Kidney (tissue), 13 donors: ENCODE measurements at regions not wholly inside any gene's neighbourhood (a gene's known extent, or its start where the extent isn't known, plus 50 kb on each side); places are given as distances from the start of the nearest gene placed in this dataset.

Source experiments
- DNase-seq, 5 donors: peaks; one replicate each; pipeline ENCODE4 v3.0.0-alpha.2; 2013 to 2020
- FAIRE-seq: peaks from 2 replicates; lab custom pipeline; 2012; peaks lifted over from hg19 to GRCh38; lab: Jason Lieb, UNC
- H3K27ac ChIP-seq, 2 donors: one replicate each; pipeline ENCODE4 v1.7.0; 2013; ENCODE audit warnings: low read depth in 2 of 2, low read length in 2 of 2, inconsistent platforms in 1 of 2
- H3K27me3 ChIP-seq: one replicate; pipeline ENCODE4 v1.7.1; 2013; ENCODE audit warnings: low read length, inconsistent platforms; ENCODE audit not compliant: control insufficient read depth, insufficient read depth
- H3K36me3 ChIP-seq, 3 donors: one replicate each; pipeline versions ENCODE4 v1.7.0 to v1.7.1; 2013; ENCODE audit warnings: low read length in 3 of 3, control low read depth in 1 of 3, inconsistent platforms in 1 of 3; ENCODE audit not compliant: insufficient read depth in 3 of 3, control insufficient read depth in 2 of 3
- H3K4me1 ChIP-seq, 3 donors: one replicate each; pipeline versions ENCODE4 v1.7.0 to v1.7.1; 2013; ENCODE audit warnings: low read length in 3 of 3, inconsistent platforms in 1 of 3, low read depth in 1 of 3; ENCODE audit not compliant: control insufficient read depth in 2 of 3, insufficient read depth in 2 of 3
- H3K4me3 ChIP-seq, 3 donors: one replicate each; pipeline versions ENCODE4 v1.7.0 to v1.8.1; 2013; ENCODE audit warnings: low read length in 3 of 3, control low read depth in 1 of 3, inconsistent platforms in 1 of 3
- H3K9ac ChIP-seq, 3 donors: one replicate each; pipeline versions ENCODE4 v1.7.0 to v1.7.1; 2013; ENCODE audit warnings: low read length in 3 of 3, control low read depth in 1 of 3, inconsistent platforms in 1 of 3
- H3K9me3 ChIP-seq, 3 donors: one replicate each; pipeline versions ENCODE4 v1.7.0 to v1.7.1; 2013; ENCODE audit warnings: low read length in 3 of 3, control low read depth in 1 of 3, inconsistent platforms in 1 of 3; ENCODE audit not compliant: control insufficient read depth in 2 of 3, insufficient read depth in 1 of 3
- intact Hi-C: fragments of 100-400 bp; cut with DNase I; formaldehyde crosslinking; loops from one replicate; pipeline ENCODE4 v1.11.1; 2022
- TF ChIP-seq, protein P1 (sequence below): IDR thresholded peaks from 3 replicates; pipeline ENCODE4 v1.5.1; 2012; ENCODE audit warnings: mild to moderate bottlenecking, moderate library complexity, borderline replicate concordance; ENCODE audit not compliant: insufficient read depth; ENCODE audit errors: extremely low read depth
- donor health status: control.
- donor health status: control.
- donor health status: control.
- donor health status: control.
- donor health status: control.
- donor health status: DM: yes; HTN: yes; CAD: no.
- donor health status: Normal renal cell carcinoma (clear cell type).

DNA sequence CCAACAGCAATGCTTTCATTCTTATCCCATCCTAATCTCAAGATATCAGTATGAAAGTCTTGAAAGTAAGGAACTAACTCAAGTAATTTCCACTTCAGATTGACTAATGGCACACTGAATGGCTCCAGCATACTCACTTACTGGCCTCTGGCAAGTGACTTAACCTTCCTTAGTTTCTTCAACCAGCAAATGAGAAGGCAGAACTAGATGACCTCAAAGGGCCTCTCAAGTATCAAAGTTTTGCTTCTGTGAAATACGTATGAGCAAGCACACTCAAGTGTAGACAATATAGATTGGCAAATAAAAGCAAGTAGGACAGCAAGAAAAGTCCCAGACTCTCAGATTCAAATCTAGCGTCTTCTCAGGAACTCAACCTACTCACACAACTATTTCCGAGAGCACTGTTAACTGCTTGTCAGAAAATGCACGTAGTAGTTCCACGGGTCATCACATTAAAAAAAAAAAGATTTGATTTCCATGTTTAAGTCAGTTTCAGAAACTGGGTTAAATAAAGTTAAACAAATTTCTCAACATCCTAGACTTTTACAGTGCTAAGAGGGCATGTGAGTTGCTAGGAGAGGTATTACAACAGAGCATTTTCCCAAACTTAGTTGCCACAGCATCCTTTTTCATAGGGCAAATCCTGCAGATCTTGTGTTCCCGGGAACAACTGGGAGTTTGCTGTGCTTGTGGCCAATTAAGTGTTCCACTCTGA is 276.9 kb upstream of the KLF14 start:
- no peak overlapping the region for H3K9ac ChIP-seq
- intact Hi-C loops, result no loop called here
- no peaks in the 10 kb centered on the region for H3K27me3 ChIP-seq
- no peak overlapping the region for H3K4me3 ChIP-seq
- peaks cover 0 to 2% (median 0%) of the 10 kb centered on the region in 3 donors for H3K36me3 ChIP-seq
- FAIRE-seq, result no peak
- TF ChIP-seq, protein P1, sequence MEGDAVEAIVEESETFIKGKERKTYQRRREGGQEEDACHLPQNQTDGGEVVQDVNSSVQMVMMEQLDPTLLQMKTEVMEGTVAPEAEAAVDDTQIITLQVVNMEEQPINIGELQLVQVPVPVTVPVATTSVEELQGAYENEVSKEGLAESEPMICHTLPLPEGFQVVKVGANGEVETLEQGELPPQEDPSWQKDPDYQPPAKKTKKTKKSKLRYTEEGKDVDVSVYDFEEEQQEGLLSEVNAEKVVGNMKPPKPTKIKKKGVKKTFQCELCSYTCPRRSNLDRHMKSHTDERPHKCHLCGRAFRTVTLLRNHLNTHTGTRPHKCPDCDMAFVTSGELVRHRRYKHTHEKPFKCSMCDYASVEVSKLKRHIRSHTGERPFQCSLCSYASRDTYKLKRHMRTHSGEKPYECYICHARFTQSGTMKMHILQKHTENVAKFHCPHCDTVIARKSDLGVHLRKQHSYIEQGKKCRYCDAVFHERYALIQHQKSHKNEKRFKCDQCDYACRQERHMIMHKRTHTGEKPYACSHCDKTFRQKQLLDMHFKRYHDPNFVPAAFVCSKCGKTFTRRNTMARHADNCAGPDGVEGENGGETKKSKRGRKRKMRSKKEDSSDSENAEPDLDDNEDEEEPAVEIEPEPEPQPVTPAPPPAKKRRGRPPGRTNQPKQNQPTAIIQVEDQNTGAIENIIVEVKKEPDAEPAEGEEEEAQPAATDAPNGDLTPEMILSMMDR, result no peak
- peak overlapping the region; percentile 52 to 75 for H3K27ac ChIP-seq
- DNase-seq, result no peak
- no peaks in the 10 kb centered on the region for H3K9me3 ChIP-seq
- H3K4me1 ChIP-seq, result peaks cover 0 to 60% (median 52%) of the 10 kb centered on the region in 3 donors

DNA sequence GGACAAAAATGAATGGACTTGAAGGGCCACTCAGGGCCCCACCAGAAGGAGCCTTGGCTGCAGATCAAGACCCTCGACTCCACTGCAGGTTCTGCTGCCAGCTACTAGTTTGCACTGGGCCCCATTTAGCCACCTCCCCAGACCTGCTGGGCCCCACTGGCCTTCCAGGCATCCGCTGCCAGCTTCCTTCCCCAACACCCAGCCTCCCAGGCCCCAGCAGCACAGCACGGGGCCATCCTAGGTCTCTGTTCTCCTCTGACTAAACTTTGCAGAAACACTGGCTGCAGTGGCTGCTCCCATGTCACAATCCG is 277.4 kb upstream of the KLF14 start:
- FAIRE-seq, result no peak
- no peak overlapping the region for H3K4me3 ChIP-seq
- H3K4me1 ChIP-seq, result peaks cover 0 to 65% (median 56%) of the 10 kb centered on the region in 3 donors
- peak overlapping the region; percentile 52 to 75 for H3K27ac ChIP-seq
- peaks cover 0 to 2% (median 0%) of the 10 kb centered on the region in 3 donors for H3K36me3 ChIP-seq
- no peaks in the 10 kb centered on the region for H3K27me3 ChIP-seq
- no peaks in the 10 kb centered on the region for H3K9me3 ChIP-seq
- intact Hi-C loops, result no loop called here
- no peak overlapping the region for H3K9ac ChIP-seq
- TF ChIP-seq, protein P1, result no peak
- DNase-seq, result peak in 1 of 5 donors; percentile 77

DNA sequence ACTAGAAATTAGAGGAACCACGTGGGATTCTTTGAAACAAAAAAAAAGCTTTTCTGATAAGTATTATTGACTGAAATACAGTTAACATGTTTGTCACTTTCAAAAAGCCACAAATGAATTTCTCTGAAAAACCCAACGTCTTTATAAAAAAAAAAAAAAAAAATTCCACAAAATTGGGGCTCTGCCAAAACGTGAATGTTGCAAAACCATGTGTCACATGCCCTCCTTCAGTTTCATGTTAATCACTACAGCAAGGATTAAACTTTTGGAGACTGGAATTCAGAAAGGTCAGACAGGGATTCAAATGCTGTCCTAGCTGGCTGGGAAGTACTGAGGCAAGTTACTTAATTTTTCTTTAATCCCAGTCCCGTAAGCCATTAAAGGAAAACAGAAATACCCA is 278.0 kb upstream of the KLF14 start:
- peak overlapping the region; percentile 88 for H3K27ac ChIP-seq

More for the DNA sequence above, 278.0 kb upstream of the KLF14 start:
- peak overlapping the region in 1 of 3 donors; percentile 0 for H3K4me3 ChIP-seq
- no peak overlapping the region for H3K9ac ChIP-seq
- H3K27me3 ChIP-seq, result no peaks in the 10 kb centered on the region
- intact Hi-C loops, result no loop called here
- H3K4me1 ChIP-seq, result peaks cover 0 to 65% (median 56%) of the 10 kb centered on the region in 3 donors
- peaks cover 0 to 2% (median 0%) of the 10 kb centered on the region in 3 donors for H3K36me3 ChIP-seq
- TF ChIP-seq, protein P1, result no peak
- no peaks in the 10 kb centered on the region for H3K9me3 ChIP-seq
- DNase-seq (no peak), FAIRE-seq (peak; percentile 88)
